Stimulated activated CD8-positive, alpha-beta memory T cell treated with anti-CD3 and anti-CD28 coated beads, Interleukin-7, amount 100 ng/mL, for 4 hours (primary cell): ENCODE measurements at regions not wholly inside any gene's neighbourhood (a gene's known extent, or its start where the extent isn't known, plus 50 kb on each side); places are given as distances from the start of the nearest gene placed in this dataset.

Source experiments
- DNase-seq, 2 donors: peaks; one replicate each; pipeline ENCODE4 v3.0.0-alpha.2; 2020; ENCODE audit warnings: low read depth in 2 of 2

DNA sequence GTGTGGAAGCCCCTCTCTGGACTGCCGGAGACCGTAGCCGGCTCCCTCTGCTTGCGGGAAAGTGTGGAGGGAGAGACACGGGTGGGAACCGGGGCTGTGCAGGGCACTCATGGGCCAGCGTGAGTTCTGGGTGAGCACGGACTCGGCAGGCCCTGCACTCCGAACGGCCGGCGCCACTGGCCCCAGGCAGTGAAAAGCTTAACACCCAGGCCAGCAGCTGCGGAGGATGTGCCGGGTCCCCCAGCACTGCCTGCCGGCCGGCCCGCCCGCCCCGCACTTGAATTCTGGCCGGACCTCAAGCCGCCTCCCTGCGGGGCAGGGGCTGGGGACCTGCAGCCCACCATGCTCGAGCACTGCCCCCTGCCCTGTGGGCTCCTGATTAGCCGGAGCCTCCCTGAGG is 147.0 kb downstream of the FGF9 start:
- no peak for DNase-seq

DNA sequence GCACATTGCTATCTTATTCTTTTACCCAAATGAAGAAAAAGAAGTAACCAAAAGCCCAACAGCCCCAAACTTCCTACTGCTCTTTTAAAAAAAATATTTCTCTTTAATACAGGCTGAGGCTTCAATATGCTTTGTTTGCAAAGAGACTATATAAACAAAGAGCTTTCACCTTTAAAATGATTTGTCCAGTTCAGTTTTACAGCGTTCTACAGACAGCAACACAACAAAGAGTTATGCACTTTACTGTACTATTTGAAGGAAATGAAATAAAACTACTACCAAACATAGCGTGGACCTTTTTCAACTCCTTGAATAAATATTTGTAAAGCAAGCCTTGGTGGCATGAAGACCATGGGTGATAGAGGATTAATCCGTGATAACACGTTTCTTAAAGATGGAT is 151.2 kb downstream of the FGF9 start:
- no peak for DNase-seq

DNA sequence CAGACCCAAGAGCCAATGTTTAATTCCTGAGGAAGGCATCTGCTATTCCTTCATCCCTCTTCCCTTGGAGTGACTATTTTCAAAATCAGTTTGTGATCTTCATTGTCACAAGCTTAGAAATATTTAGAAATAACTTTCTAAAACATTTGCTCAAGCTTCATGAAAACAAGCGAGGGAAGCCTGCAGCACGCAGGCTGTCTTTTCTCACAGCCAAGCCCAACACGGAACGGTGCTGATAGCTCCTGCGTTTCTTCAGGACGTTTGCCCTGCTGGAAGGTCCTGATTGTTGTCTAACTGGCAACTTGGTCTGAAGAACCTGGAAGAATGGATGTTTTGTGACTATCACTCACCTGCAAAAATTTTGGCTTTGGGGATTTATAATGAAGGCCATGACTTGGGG is 152.5 kb downstream of the FGF9 start:
- no peak for DNase-seq

DNA sequence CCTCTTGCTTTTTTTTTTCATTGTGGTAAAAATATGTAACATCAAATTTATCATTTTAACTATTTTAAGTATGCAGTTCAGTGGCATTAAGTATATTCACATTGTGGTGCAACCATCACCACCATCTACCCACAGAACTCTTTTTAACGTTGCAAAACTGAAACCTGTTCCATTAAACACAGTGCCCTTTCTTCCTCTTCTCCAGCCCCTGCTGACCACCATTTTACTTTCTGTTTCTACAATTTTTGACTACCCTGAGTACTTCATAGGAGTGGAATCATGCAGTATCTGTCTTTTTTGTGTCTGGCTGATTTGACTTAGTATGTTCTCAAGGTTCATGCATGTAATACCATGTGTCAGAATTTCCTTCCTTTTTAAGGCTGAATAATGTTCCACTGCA is 153.1 kb downstream of the FGF9 start:
- no peak for DNase-seq

DNA sequence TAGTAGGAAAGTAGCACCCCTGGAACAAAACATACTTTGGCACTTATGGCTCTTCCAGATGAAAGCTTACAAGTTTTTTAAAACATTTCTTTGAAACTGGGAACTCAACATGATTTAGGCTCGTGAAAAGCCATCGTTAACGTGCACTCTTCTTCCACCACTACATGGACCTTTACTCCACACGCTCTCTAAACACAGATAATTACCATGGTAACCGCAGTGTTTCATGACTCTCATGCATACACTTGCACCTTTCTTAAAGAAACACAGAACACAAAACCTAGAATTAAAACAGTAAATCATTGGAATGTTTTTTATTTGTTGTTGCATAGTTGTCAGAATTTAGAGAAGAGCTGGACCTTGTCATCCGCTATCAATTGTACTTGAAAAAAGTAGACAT is 154.3 kb downstream of the FGF9 start:
- no peak for DNase-seq

DNA sequence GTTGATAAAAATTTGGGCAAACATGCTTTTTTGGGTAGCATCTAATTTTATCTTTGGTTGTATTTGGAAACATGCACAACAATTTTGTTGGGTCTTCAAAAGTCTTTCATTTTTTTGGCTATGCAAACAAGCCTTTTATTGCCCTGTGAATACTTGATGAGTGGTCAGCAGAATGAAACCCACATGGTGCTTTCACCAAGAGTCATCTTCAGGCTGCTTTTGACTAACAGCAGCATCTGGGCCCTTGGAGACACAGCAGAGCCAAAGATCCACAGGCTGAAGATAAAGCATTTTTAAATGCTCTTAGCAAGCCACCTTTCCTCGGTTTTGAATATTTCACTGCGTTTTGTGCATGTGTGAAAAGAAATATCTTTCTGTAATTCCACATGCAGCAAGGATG is 154.9 kb downstream of the FGF9 start:
- no peak for DNase-seq

DNA sequence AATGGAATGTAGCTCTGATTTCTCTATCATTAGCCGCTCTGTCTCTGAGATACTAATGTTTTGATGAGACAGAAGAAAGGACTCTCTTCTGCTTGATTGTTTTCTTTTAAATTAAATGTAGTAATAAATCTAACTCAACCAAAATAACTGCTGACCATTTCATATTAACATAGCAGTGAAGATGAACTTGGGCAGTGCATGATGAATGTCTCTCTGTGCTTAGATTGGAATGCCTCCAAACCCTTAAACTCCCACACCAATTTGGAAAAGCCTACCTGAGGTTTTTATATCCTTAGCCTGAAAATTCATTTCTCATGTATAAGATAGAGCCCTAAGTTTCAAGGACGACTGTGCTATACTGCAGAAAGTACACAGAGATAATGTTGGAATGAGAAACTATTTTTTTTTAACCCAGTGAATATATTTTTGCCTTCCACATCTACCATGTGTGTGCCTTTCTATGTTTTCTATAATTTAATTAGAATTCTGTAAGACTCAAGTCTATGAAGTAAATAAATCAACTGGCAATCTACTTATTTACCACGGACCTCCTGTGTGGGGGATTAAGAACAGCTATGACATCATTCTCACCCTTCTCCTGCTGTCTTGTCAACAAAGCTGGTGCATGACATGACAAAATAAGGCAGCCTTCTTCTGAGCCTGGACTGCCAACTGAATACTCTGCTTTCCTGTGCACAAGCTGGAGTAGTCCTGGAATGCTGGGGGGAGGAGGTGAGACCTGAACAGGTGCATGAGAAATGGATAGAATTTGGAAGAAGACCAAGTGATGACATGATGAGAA is 155.5 kb downstream of the FGF9 start:
- no peak for DNase-seq

DNA sequence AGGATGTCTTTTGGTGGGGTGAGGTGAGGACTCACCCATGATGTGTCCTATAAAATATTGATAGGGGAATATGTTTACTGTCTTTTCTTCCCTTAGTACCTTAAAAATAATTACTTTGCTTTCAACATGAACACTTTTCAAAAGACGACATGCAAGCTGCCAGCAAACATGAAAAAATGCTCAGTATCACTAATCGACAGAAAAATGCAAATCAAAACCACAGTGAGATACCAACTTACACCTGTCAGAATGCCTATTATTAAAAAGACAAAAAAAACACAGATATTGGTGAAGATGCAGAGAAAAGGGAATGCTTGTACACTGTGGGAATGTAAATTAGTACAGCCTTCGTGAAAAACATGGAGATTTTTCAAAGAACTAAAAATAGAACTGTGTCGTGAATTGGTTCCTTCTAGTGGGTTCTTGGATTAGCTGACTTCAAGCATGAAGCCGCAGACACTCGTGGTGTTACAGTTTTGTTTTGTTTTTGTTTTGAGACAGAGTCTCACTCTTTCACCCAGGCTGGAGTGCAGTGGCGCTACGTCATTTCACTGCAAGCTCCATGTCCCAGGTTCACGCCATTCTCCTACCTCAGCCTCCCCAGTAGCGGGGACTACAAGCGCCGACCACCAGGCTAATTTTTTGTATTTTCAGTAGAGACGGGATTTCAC is 160.9 kb downstream of the FGF9 start:
- DNase-seq: no peak

DNA sequence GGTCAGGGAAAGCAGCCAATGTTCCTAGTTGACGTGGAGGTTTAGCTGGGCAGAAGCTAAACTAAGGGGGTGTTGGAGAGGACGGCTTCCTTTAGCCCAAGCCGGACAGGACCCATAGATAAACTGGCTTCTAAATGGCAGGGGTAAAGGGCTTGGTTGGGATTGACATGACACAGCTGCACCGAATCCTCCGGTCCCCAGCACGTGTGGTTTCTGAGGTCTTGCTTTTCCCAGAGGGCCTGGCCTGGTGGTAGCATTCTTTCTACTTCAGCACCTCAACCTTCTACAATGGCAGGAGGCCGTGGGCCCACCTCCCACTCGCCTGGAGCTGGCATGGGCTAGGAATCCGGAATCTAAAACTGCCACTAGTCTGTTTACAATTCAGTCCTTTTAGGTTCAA is 163.0 kb downstream of the FGF9 start:
- no peak for DNase-seq

DNA sequence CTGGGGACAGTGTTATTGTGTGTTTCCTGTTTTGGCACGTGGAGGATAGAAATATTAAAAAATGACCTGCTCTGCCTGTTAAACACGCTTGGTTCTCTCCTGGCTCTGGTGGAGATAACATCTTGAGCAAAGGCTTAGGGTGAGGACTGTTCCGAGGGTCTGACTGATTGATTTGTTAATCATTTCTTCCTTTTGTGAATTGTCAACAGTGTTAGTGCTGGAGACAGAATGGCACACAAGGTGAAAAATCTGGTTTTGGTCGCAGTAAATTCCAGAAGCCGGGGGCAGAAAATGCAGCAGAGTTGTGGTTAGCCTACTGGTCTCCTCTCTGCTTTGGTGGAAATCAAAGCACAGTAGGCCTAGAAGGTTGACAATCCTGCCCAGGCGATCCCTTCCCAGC is 163.6 kb downstream of the FGF9 start:
- no peak for DNase-seq

DNA sequence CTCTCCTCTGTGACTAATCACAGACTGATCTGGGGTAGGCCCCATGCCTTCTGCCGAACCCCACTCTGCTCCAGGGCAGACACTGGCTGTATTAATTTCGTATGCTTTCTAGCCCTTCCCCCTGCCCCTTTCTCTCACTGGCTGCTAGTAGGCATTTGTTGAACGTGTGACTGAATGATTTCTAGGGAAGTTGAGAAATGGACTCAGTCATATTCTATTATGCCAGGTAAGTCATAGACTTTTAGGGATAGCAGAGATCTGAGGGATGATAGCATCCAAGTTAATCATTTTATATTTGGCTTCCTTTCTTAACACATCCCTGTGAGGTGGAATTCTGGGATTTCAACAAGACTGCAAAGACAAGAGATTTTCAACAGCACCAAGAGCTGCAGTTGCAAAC is 166.4 kb downstream of the FGF9 start:
- DNase-seq: no peak

DNA sequence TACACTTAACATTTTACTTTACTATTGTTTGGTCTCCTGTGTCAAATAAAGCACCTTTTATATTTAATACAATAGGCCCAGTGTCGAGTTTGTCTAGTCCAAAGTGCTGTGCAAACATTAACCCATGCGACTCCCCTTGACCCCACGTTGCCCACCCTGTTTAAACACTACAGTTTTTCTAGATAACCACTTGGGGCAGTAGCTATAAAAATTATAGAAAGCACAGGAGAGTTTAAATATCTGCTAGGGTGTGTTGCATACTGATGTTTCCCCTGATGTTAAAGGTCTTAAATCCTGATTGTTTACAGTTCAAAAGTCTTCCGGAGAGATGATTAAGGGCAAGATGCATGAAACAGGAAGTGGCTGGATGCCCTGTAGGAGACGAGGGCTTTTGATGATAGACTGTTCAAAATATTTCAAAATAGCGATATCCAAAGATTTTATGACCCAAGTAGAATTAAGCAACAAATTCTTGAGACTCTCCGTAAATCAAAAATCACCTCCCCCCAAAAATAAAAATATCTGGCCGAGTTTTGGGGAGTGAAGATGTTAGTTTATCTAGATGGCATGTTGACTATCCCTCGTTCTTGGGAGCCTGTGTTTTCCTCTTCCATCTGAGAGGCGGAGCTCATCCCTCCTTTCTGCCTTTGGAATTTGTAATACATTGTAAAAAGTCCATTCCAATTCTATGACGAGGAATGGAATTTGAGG is 167.1 kb downstream of the FGF9 start:
- DNase-seq: no peak

DNA sequence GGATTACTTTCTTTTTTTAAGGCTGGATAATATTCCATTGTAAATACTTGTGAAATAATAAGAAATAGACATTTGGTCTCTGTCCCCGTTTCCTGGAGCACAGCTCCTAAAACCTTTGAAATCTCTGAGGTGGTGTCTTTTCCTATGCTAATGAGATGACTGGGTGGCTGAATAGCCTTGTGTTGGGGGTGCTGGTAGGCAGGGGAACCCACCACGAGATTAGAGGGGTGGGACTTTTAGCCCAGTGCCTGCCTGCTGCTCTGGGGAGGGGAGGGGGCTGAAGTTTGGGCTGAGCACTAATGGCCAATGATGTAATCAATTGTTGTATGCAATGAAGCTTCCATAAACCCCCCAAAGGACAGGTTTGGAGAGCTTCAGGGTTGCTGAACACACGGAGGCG is 175.7 kb downstream of the FGF9 start:
- no peak for DNase-seq

DNA sequence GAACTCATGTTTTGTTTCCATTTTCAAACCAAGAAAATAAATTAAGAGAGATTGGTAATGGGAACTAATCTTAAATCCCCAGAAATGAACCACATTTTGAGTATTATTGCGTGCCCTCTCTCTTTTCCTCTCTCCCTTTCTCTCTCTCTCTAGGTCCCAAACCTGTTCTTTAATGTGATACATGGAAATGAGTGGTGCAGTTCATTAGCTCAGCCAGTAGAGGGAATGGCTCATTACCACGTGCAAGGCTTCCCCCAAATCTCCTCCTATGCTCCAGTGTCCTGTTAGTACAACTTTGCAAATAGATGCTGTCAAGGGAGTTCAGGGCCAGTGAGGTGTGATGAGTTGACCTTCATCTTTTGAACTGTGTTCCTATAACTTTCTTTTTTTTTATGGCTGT is 178.4 kb downstream of the FGF9 start:
- no peak for DNase-seq

DNA sequence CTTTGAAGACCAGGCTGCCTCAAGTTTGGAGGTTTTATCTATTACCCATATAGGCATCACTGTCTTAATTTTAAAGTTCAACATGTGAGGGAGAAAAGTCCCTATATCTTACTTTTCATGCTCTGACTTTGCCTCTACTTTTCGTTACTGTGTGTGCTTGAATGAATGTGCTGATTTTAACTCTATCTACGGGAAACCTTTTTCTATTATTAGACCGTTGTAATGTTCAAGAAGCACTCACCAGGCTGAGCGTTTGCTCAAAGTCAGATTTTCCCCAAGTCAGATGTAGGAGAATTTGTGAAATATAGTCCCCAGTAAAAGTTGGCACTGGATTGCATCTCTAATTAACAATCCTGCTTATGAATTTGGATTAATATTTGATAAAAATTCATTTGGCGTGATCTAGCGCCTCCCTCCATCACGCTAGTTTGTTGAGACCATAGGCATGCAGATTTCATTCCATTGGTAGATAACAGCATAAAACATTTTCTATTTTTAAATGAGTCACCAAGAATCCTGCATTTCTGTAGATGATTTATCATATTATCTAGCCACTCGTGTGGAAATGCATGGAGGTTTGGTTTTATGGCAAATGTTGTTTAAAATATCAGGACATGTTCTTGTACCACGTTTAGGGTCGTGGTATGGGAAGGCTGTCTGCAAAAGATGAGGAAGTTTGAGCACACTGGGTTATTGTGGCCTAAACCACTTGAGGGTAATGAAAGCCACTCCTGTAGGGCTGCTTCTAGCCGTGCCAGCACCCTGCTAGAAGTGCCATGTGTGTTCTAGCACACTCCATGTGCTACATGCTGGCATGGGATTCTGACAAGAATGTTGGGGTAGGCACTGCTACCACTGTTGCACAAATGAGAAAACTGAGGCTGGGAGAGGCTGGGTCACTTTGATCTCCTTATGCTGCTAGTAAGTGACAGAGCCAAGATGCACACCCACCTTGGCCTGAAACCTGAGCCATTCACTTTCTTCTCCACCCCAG is 179.4 kb downstream of the FGF9 start:
- DNase-seq: no peak

DNA sequence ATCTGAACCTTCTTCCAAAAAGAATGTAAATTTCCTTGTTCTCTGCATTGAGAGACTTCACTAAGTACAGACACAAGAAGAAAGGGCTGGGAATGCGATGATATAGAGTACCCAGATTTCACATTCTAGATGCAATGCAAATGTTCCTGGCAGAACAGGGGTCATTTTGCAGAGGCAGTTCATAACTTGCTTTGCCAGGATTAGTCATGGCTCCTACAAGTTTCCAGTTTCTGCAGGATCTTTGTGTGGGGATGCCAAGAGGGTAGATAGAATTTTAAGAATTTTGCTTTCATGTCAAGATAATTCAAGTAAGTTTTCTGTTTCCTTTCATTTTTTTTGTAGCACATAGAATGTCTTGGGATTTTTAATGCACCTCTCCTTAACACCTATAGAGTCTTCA is 181.2 kb downstream of the FGF9 start:
- DNase-seq: no peak

DNA sequence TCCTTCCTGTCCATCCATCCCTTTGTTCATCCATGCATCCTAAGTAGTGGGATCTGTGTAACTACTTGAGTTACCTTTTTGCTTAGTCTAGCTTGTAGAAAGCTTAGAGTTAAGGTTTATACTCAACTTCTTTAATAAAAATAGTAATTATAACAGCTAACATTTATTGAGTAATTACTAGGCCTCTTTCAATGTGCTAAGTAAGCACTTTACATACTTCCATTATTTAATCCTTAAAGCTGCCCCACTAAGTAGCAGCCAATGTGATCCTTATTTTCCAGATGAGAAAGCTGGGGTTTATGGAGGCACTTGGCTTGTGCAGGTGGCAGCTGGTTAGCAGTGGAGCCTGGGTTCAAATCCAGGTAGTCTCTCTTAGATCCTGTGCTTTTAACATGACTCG is 182.9 kb downstream of the FGF9 start:
- DNase-seq: no peak

DNA sequence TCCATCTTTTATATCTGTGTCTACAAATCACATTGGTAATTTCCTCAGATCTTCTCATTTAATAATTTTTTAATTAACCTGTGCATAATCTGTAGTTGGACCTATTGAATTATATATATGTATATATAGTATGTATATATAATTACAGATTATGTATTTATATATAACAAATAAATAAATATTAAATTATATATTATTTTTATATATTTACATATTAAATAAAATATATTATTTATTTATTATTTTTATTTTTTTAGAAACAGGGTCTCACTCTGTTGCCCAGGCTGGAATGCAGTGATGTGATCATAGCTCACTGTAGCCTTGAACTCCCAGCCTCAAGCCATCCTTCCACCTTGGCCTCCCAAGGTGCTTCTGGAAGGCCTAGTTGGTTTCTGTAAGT is 197.9 kb downstream of the FGF9 start:
- no peak for DNase-seq

DNA sequence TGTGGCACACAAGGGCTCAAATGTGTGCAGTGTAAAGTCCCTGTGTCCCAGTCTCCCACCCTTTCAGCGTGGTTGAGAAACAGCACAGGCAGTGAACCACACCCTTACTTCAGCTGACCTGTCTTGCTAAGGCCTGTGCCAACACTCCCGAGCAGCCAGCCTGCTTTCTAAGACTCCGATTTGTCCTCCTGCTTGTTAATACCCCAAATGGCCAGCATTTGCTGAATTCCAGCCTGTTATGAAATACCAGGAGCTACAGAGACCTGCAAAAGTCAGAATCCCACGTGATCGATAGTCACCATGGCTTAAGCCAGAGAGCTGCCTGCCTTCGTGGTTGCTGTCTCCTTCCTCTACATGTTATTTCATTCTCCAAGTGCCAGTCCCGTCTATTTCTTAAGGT is 200.5 kb downstream of the FGF9 start:
- no peak for DNase-seq

DNA sequence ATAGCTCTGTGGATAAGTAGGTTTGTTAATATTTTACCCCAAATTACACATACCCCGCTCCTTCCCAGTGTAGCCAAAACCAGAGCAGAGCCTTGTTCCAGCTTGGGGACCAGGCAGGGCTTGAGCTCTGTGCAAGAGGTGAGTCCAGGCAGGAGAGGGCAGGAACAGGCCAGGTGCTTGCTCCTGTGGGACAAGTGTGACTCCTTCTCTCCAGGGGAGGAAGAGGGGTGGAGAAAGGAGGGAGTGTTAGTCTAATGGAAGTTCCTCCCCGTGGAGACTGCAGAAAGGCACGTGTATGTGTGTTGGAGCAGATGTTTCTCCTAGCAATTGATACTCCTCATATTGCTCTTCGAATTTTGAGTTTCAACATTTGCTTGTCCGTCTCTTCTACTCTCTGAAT is 201.0 kb downstream of the FGF9 start:
- DNase-seq: no peak

DNA sequence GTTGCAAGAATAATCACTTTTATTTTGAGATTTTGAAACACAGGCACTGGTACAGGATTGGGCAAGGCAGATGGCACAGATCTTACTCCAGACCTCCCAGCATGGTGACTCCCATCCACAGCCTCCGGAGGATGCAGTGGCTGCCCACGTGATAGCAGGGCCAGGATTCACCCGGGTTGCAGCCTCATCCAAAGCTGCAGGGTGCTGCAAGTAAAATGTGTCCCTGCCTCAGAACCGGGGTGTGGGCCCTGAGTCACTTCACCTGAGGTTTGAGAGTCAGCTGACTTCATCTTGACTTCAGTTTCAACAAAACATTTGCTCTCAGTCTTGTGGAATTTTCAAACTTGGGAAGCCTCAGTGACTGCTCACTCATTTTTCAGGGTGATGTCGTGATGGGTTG is 201.9 kb downstream of the FGF9 start:
- DNase-seq: no peak

DNA sequence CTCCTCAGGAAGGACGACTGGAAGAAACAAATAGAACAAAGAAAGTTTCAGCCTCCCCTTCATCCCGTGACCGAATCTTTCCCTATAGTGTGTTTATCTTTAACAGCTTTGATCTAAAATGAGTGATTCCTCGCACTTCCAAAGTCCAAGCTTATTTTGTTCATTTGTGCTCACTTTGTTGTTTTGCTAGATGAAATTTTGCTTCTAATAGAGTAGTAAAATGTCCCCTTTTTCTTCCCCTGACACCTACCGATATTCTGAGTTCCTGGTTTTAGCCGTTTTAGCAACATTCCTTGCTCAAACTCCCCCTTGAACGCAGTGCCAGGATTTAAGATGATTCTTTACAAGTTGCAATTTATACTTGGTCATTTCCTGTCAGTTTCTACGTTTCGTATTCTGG is 204.2 kb downstream of the FGF9 start:
- DNase-seq: no peak
